Hepatocyte (in vitro differentiated cells): ENCODE measurements at regions not wholly inside any gene's neighbourhood (a gene's known extent, or its start where the extent isn't known, plus 50 kb on each side); places are given as distances from the start of the nearest gene placed in this dataset.

Source experiments
- DNase-seq: peaks from one replicate; pipeline ENCODE4 v3.0.0-alpha.2; 2016; ENCODE audit warnings: low spot score
- H2AFZ ChIP-seq: fragments of 200-600 bp; sonication (generic); 2 replicates; pipeline ENCODE4 v1.6.0; 2016; ENCODE audit warnings: antibody characterized with exemption, mild to moderate bottlenecking
- H3K27ac ChIP-seq: fragments of 200-600 bp; sonication (generic); 2 replicates; pipeline ENCODE4 v1.5.1; 2016; ENCODE audit warnings: mild to moderate bottlenecking
- H3K27me3 ChIP-seq: fragments of 200-600 bp; sonication (generic); 2 replicates; pipeline ENCODE4 v1.6.1; 2016
- H3K36me3 ChIP-seq: fragments of 200-600 bp; sonication (generic); replicated peaks from 2 replicates; pipeline ENCODE4 v1.5.1; 2016; ENCODE audit warnings: low read depth; ENCODE audit not compliant: insufficient read depth
- H3K4me1 ChIP-seq: fragments of 200-600 bp; sonication (generic); 2 replicates; pipeline ENCODE4 v1.5.1; 2016; ENCODE audit warnings: mild to moderate bottlenecking, moderate library complexity; ENCODE audit not compliant: insufficient read depth
- H3K4me2 ChIP-seq: fragments of 200-600 bp; sonication (generic); 2 replicates; pipeline ENCODE4 v1.6.0; 2016
- H3K4me3 ChIP-seq: fragments of 200-600 bp; sonication (generic); 2 replicates; pipeline ENCODE4 v1.5.1; 2016; ENCODE audit warnings: mild to moderate bottlenecking
- H3K79me2 ChIP-seq: fragments of 200-600 bp; sonication (generic); 2 replicates; pipeline ENCODE4 v1.6.0; 2017; ENCODE audit warnings: mild to moderate bottlenecking
- H3K9me2 ChIP-seq: fragments of 200-600 bp; sonication (generic); replicated peaks from 2 replicates; pipeline ENCODE4 v1.6.0; 2017; ENCODE audit warnings: mild to moderate bottlenecking; ENCODE audit not compliant: insufficient read depth
- H3K9me3 ChIP-seq: fragments of 200-600 bp; sonication (generic); 2 replicates; pipeline ENCODE4 v1.5.1; 2016; ENCODE audit warnings: low read depth, mild to moderate bottlenecking
- H4K20me1 ChIP-seq: fragments of 200-600 bp; sonication (generic); 2 replicates; pipeline ENCODE4 v1.6.0; 2016; ENCODE audit warnings: mild to moderate bottlenecking; ENCODE audit not compliant: insufficient read depth, poor library complexity, severe bottlenecking
- EZH2 ChIP-seq: fragments of 200-600 bp; sonication (generic); IDR thresholded peaks from 2 replicates; pipeline ENCODE4 v1.6.1; 2016; ENCODE audit warnings: antibody characterized with exemption, mild to moderate bottlenecking, borderline replicate concordance
- EZH2phosphoT487 ChIP-seq: fragments of 200-600 bp; sonication (generic); IDR thresholded peaks from one replicate; pipeline ENCODE4 v1.6.1; 2018; ENCODE audit warnings: antibody characterized with exemption, mild to moderate bottlenecking, low read depth, moderate library complexity; ENCODE audit not compliant: unreplicated experiment, severe bottlenecking
- WGBS: methylation state at CpG from one replicate; pipeline ENCODE4 v1.1.6; 2016; ENCODE audit warnings: low lambda C conversion rate; ENCODE audit errors: missing lambda C conversion rate; 5-methylcytosine and 5-hydroxymethylcytosine counted together
- TF ChIP-seq, protein P1 (sequence below): fragments of 200-600 bp; sonication (generic); IDR thresholded peaks from 2 replicates; pipeline ENCODE4 v1.5.1; 2016; ENCODE audit warnings: antibody characterized with exemption, mild to moderate bottlenecking; ENCODE audit not compliant: poor library complexity

DNA sequence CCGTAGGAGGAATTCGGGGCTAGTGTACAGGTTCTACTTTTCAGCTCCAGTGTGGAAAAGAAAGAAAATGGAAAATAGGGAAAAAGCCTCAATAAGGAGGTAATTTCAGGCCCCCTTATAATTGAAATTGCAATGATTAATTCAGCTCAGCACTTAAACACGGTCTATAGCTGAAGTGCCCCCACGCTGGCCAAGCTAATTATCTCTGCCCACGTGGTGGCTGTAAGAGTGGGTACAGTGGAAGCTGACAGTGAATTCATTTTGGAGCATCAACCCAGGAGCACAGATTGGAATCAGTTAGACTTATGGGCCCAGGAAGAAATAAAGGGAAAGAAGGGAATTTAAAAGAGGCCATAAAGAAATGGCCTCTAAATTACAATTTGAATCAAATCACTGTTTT, 631.1 kb upstream of the CPEB2 start:
- no peaks in the 10 kb centered on the region for H3K9me3 ChIP-seq
- no peaks in the 10 kb centered on the region for H3K27me3 ChIP-seq
- no peak overlapping the region for H3K27ac ChIP-seq
- H3K79me2 ChIP-seq: no peaks in the 10 kb centered on the region
- H4K20me1 ChIP-seq: no peaks in the 10 kb centered on the region
- H3K9me2 ChIP-seq: no peaks in the 10 kb centered on the region
- TF ChIP-seq EZH2phosphoT487: no peak
- TF ChIP-seq, protein P1, sequence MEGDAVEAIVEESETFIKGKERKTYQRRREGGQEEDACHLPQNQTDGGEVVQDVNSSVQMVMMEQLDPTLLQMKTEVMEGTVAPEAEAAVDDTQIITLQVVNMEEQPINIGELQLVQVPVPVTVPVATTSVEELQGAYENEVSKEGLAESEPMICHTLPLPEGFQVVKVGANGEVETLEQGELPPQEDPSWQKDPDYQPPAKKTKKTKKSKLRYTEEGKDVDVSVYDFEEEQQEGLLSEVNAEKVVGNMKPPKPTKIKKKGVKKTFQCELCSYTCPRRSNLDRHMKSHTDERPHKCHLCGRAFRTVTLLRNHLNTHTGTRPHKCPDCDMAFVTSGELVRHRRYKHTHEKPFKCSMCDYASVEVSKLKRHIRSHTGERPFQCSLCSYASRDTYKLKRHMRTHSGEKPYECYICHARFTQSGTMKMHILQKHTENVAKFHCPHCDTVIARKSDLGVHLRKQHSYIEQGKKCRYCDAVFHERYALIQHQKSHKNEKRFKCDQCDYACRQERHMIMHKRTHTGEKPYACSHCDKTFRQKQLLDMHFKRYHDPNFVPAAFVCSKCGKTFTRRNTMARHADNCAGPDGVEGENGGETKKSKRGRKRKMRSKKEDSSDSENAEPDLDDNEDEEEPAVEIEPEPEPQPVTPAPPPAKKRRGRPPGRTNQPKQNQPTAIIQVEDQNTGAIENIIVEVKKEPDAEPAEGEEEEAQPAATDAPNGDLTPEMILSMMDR: no peak
- TF ChIP-seq EZH2: no peak
- no peaks in the 10 kb centered on the region for H3K36me3 ChIP-seq
- no peak for DNase-seq
- no peak overlapping the region for H3K4me2 ChIP-seq
- no peak overlapping the region for H3K4me3 ChIP-seq
- H2AFZ ChIP-seq: no peak overlapping the region
- WGBS: 80% methylated on average over 5 of the region's 5 CpGs
- H3K4me1 ChIP-seq: no peaks in the 10 kb centered on the region

DNA sequence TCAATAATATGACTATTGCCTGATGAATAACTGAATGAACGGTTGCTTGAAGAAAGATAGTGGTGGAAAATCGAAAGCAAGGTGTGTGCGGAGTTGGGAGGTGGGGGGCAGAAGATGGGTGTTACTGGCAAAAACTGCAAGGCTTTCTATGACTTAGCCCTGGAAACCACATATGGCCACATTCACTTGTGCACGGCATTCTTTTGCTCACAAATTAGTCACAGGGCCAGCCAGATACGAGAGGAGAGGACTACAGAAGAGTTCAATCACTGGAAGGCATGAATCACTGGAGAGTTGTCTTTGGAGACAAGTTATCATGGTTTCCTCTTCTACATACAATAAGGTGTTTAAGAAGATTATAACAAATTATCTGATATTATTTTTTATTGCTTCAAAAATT, 626.5 kb upstream of the CPEB2 start:
- WGBS: 93% methylated on average over 5 of the region's 5 CpGs
- H3K4me3 ChIP-seq: no peak overlapping the region
- H3K4me1 ChIP-seq: no peaks in the 10 kb centered on the region
- no peaks in the 10 kb centered on the region for H3K9me2 ChIP-seq
- H2AFZ ChIP-seq: no peak overlapping the region
- TF ChIP-seq, protein P1: no peak
- TF ChIP-seq EZH2 (no peak), EZH2phosphoT487 (no peak)
- no peaks in the 10 kb centered on the region for H3K79me2 ChIP-seq
- no peaks in the 10 kb centered on the region for H3K27me3 ChIP-seq
- H4K20me1 ChIP-seq: no peaks in the 10 kb centered on the region
- H3K9me3 ChIP-seq: no peaks in the 10 kb centered on the region
- no peaks in the 10 kb centered on the region for H3K36me3 ChIP-seq
- no peak overlapping the region for H3K4me2 ChIP-seq
- no peak for DNase-seq
- H3K27ac ChIP-seq: no peak overlapping the region

DNA sequence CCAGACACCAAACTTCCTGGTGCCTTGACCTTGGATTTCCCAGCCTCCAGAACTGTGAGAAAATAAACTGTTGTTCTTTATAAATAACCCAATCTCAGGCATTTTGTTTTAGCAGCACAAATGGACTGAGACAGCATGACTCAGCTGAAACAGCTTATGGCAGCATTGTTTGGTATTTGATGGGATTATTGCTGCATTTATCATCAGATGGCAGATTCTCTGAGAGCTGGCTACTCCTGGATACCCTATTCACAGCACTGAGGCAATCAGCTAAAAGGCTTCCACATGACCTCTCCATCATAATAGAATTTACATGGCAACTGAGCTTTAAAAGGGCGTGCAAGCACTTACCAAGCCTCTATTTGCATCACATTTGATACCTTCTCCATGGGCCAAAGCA, 623.1 kb upstream of the CPEB2 start:
- Histone ChIP-seq H4K20me1 (no peaks in the 10 kb centered on the region), H3K4me2 (no peak overlapping the region), H3K9me3 (no peaks in the 10 kb centered on the region), H3K27ac (no peak overlapping the region), H3K4me3 (no peak overlapping the region), H3K79me2 (no peaks in the 10 kb centered on the region), H3K27me3 (no peaks in the 10 kb centered on the region), H3K9me2 (no peaks in the 10 kb centered on the region), H2AFZ (no peak overlapping the region), H3K36me3 (no peaks in the 10 kb centered on the region), H3K4me1 (no peaks in the 10 kb centered on the region)
- TF ChIP-seq EZH2 (no peak), EZH2phosphoT487 (no peak)
- TF ChIP-seq, protein P1: no peak
- no peak for DNase-seq
- WGBS: 85% methylated on average over 1 of the region's 1 CpG

DNA sequence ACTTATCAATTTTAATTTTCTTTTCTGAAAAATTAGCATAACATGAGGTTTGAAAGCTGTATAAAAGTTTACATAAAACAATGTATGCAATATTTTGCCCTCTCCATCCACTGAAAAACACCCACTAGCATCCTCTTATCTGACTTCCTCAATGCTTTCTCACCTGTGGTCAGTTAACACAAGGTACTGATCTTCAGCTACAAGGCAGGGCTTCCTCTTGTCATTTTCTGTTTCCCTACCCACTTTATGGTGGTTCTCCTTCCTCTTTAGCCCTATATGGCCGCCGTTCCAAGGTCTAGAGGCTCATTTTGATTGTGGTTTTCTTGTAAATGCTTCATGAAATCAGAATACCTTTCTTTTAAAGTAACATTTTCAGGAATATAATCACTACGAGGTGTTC, 618.6 kb upstream of the CPEB2 start:
- H4K20me1 ChIP-seq: no peaks in the 10 kb centered on the region
- H3K4me2 ChIP-seq: no peak overlapping the region
- no peaks in the 10 kb centered on the region for H3K27me3 ChIP-seq
- no peaks in the 10 kb centered on the region for H3K36me3 ChIP-seq
- no peaks in the 10 kb centered on the region for H3K9me2 ChIP-seq
- H2AFZ ChIP-seq: no peak overlapping the region
- H3K4me1 ChIP-seq: no peaks in the 10 kb centered on the region
- TF ChIP-seq, protein P1: no peak
- no peak for TF ChIP-seq EZH2
- no peak for TF ChIP-seq EZH2phosphoT487
- H3K9me3 ChIP-seq: no peaks in the 10 kb centered on the region
- no peak overlapping the region for H3K4me3 ChIP-seq
- H3K79me2 ChIP-seq: no peaks in the 10 kb centered on the region
- no peak for DNase-seq
- WGBS: 79% methylated on average over 3 of the region's 3 CpGs
- H3K27ac ChIP-seq: no peak overlapping the region
